Tibial artery (tissue), 4 donors: ENCODE measurements at regions not wholly inside any gene's neighbourhood (a gene's known extent, or its start where the extent isn't known, plus 50 kb on each side); places are given as distances from the start of the nearest gene placed in this dataset.

ENCODE experiments used
- DNase-seq, 2 donors: peaks; one replicate each; pipeline ENCODE4 v3.0.0-alpha.2; 2019
- H3K27ac ChIP-seq, 2 donors: fragments of 200-600 bp; sonication (generic) in 1 of 2; 1 replicate in 1 of 2; 2 replicates in 1 of 2; pipeline ENCODE4 v1.5.1; 2018 to 2019; ENCODE audit warnings: mild to moderate bottlenecking in 1 of 2
- H3K27me3 ChIP-seq, 2 donors: fragments of 200-600 bp; sonication (generic) in 1 of 2; one replicate each; pipeline versions ENCODE4 v1.5.1 to v1.6.0; 2016 to 2019
- H3K36me3 ChIP-seq, 3 donors: fragments of 200-600 bp; sonication (generic) in 2 of 3; one replicate each; pipeline ENCODE4 v1.5.1; 2016 to 2019; ENCODE audit warnings: mild to moderate bottlenecking in 2 of 3
- H3K4me1 ChIP-seq, 4 donors: fragments of 200-600 bp; sonication (generic) in 2 of 4; 1 replicate in 3 of 4; 2 replicates in 1 of 4; pipeline ENCODE4 v1.5.1; 2016 to 2019
- H3K4me3 ChIP-seq, 2 donors: fragments of 200-600 bp; sonication (generic) in 1 of 2; 1 replicate in 1 of 2; 2 replicates in 1 of 2; pipeline ENCODE4 v1.5.1; 2018 to 2019; ENCODE audit warnings: mild to moderate bottlenecking in 2 of 2
- H3K9me3 ChIP-seq, 3 donors: fragments of 200-600 bp; sonication (generic) in 1 of 3; one replicate each; pipeline ENCODE4 v1.5.1; 2016 to 2019
- intact Hi-C: fragments of 100-400 bp; cut with DNase I; formaldehyde crosslinking; loops from one replicate; pipeline ENCODE4 v1.15.0; 2023; ENCODE audit warnings: low total_unique reads
- TF ChIP-seq, protein P1 (sequence below), 2 experiments: fragments of 200-600 bp in 1 of 2; fragments of 450-650 bp in 1 of 2; IDR thresholded peaks; one replicate each; pipeline ENCODE4 v1.5.1; 2017 to 2019; ENCODE audit warnings: antibody characterized with exemption in 2 of 2, mild to moderate bottlenecking in 1 of 2, moderate library complexity in 1 of 2

DNA sequence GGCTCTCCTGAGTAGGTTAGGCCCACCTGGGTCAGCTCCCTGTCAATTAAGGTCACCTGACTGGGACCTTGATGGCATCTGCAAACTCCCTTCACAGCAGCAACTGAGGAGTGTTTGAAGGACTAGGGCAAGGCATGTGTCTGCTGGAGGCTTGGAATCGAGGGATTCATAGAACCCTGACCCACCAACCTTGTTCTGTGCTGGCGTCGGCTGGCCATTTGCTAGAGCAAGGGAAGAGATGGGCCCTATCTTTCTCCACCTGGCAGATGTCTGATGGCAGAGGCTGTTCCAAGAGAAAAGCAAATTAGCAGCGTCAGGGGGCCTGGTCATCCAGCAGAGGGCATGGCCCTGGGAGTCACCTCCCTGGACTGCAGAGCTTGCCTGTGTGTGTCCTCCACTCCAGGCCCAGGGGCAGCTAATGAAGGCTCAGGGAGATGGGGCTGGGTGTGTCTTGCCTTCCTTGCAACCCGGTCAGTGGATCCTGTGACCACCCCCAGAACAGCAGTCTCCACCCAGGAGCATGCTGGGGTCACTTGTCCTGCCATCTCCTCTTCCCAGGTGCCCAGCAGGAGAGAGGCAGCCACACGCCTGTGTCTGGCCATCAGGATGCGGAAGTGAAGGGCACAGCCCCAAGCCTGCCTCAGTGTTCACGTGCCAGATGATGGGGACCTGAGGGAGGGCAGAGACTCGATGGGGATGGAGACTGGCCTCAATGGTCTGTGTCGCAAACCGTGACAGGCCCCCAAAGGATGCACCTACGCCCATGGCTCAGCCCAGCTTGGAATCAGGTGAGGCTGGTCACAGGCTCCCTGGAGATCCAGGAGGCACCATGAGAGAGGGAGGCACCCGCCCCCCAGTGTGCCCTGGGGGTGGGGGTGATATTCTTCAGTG is 53.9 kb downstream of the BARX1 start:
- H3K4me1 ChIP-seq: no peaks in the 10 kb centered on the region
- peaks cover 0 to 3% (median 0%) of the 10 kb centered on the region in 3 donors for H3K9me3 ChIP-seq
- H3K27me3 ChIP-seq: peaks cover 0 to 3% of the 10 kb centered on the region in 2 donors
- intact Hi-C loops: no loop called here
- no peaks in the 10 kb centered on the region for H3K36me3 ChIP-seq
- TF ChIP-seq, protein P1, sequence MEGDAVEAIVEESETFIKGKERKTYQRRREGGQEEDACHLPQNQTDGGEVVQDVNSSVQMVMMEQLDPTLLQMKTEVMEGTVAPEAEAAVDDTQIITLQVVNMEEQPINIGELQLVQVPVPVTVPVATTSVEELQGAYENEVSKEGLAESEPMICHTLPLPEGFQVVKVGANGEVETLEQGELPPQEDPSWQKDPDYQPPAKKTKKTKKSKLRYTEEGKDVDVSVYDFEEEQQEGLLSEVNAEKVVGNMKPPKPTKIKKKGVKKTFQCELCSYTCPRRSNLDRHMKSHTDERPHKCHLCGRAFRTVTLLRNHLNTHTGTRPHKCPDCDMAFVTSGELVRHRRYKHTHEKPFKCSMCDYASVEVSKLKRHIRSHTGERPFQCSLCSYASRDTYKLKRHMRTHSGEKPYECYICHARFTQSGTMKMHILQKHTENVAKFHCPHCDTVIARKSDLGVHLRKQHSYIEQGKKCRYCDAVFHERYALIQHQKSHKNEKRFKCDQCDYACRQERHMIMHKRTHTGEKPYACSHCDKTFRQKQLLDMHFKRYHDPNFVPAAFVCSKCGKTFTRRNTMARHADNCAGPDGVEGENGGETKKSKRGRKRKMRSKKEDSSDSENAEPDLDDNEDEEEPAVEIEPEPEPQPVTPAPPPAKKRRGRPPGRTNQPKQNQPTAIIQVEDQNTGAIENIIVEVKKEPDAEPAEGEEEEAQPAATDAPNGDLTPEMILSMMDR (IDR thresholded peaks at IDR 0.05): no peak
- no peak overlapping the region for H3K4me3 ChIP-seq
- peak in 1 of 2 donors; percentile 48 for DNase-seq
- H3K27ac ChIP-seq: no peak overlapping the region

DNA sequence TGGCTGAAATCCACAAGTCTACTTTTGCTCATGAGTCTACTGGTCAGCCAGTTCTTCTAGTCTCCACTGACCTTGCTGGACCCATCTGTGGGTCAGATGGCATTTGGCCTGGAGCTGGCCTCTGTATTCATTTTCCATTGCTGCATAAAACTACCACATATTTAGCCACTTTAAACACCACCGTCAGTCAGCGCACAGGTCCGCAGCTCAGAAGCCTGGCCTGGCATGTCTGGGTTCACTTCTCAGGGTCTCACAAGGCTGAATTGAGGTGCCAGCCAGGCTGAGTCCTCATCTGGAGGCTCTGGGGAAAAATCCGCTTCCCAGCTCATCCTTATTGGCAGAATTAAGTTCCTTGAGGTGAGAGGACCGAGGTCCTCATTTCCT is 54.7 kb downstream of the BARX1 start:
- DNase-seq: peak in 1 of 2 donors; percentile 24
- peaks cover 0 to 5% of the 10 kb centered on the region in 2 donors for H3K27me3 ChIP-seq
- H3K36me3 ChIP-seq: no peaks in the 10 kb centered on the region
- intact Hi-C loops: no loop called here
- no peaks in the 10 kb centered on the region for H3K4me1 ChIP-seq
- peaks cover 0 to 3% (median 0%) of the 10 kb centered on the region in 3 donors for H3K9me3 ChIP-seq
- no peak overlapping the region for H3K4me3 ChIP-seq
- TF ChIP-seq, protein P1 (IDR thresholded peaks at IDR 0.05): no peak
- no peak overlapping the region for H3K27ac ChIP-seq

DNA sequence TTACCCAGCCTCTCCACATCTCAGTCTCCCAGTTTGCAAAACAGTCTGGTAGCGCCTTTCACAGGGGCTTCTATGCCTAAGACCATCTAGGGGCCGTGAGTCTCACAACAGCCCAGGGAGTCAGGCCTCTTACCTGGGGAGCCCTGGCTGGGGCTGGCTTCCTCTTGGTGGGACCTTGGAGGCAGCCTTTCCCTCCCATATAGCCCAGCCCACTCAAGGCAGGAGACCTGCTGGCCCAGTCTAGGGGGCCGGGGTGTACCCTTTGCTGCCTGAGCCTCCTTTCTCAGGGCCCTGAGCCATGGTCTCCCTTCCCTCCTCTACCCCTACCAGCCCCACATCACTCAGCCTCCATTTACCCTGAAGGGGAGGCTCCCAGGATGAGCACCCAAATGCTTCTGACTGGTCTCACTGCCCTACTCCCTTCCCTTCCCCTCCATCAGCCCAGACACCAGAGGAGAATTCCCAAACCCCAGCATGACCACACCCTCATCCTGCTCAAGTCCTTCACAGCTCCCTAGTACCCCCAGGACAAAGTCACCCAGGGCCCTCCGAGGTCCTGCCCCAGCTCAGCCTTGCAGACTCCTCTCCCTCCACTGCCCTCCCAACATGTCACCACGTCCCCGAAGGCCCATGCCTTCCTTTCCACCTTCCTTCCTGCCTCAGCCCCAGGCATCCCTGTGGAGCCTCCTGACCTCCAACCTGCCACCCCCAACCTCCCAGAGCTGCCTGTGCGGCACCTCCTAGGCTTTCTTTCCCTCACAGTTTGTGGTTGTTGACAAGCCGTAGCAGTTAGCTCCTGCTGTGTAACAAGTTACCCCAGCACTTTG is 55.3 kb downstream of the BARX1 start:
- no peak overlapping the region for H3K4me3 ChIP-seq
- TF ChIP-seq, protein P1 (IDR thresholded peaks at IDR 0.05): no peak
- peaks cover 0 to 5% of the 10 kb centered on the region in 2 donors for H3K27me3 ChIP-seq
- no peak overlapping the region for H3K27ac ChIP-seq
- no peaks in the 10 kb centered on the region for H3K36me3 ChIP-seq
- peaks cover 0 to 3% (median 0%) of the 10 kb centered on the region in 3 donors for H3K9me3 ChIP-seq
- DNase-seq: peak in 1 of 2 donors; percentile 60
- H3K4me1 ChIP-seq: no peaks in the 10 kb centered on the region
- intact Hi-C loops: no loop called here

DNA sequence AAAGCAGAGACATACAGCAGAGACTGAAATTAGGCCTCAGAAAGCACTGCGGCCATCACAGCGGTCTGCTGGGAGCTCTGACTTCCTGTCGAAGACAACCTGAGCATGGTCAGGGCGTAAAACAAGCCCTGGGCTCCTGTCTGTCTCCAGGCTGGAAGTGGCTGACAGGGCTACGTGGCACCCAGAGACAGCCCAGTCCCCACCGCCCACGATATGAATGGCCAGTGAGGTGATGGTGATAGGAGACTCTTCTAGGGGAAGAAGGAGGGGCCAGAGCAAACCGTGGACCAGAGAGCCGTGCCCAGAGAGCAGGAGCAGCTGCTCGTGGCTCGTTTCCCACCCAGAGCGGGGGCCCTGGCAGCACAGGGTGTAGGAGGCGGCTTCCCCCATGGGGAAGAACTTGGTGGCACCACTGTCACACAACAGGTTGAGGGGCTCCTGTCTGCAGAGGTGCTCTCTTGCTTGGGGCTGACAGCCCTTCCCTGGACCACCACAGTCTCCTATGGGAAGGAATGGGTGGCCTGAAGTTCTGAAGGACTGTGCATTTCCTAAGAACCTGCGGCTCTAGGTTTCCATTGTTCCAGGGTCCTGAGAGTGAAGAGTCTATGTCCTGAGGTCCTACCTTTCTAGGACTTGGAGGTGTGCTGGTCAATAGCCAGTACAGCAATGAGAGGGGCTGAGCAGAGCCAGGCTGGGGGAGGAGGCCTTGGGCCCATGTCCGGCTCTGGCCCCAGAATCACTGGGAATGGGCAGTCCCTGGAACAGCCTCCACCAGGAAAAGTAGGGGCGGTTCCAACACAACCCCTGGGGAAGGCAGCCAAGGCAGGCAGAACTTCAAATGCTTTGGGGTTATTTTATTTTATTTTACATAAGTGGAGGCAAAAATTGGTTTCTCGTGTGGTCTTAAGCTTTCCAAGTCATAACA is 56.4 kb downstream of the BARX1 start:
- no peak overlapping the region for H3K4me3 ChIP-seq
- peaks cover 0 to 5% of the 10 kb centered on the region in 2 donors for H3K27me3 ChIP-seq
- DNase-seq: peak in 1 of 2 donors; percentile 29
- intact Hi-C loops: no loop called here
- TF ChIP-seq, protein P1 (IDR thresholded peaks at IDR 0.05): no peak
- H3K36me3 ChIP-seq: no peaks in the 10 kb centered on the region
- H3K27ac ChIP-seq: no peak overlapping the region
- no peaks in the 10 kb centered on the region for H3K4me1 ChIP-seq
- H3K9me3 ChIP-seq: peaks cover 0 to 3% (median 0%) of the 10 kb centered on the region in 3 donors

DNA sequence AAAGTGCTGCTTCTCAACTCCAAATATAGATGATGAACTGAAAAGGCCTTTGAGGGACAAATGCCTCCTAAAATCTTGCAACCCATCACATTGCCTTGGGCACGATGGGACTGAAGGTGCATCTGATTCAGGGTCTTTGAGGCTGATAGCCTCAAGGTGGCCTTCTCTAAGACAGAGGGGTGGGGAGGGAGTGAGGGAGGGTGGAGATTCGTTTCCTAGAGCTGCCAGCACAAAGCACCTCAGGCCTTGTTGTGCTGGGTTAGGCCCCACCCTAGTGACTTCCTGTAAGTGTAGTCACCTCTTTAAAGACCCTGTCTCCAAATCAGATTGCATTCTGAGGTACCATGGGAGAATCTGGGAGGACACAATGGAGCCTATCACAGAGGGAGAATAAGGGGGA is 57.1 kb downstream of the BARX1 start:
- Histone ChIP-seq H3K4me1 (no peaks in the 10 kb centered on the region), H3K9me3 (peaks cover 0 to 7% (median 3%) of the 10 kb centered on the region in 3 donors), H3K36me3 (no peaks in the 10 kb centered on the region), H3K4me3 (no peak overlapping the region), H3K27ac (no peak overlapping the region), H3K27me3 (peaks cover 0 to 5% of the 10 kb centered on the region in 2 donors)
- intact Hi-C loops: no loop called here
- DNase-seq: peak in 1 of 2 donors; percentile 15
- TF ChIP-seq, protein P1 (IDR thresholded peaks at IDR 0.05): no peak
